Right lung (tissue), 2 donors: ENCODE measurements at regions not wholly inside any gene's neighbourhood (a gene's known extent, or its start where the extent isn't known, plus 50 kb on each side); places are given as distances from the start of the nearest gene placed in this dataset.
"Not testable (repeated sequence)": the region's sequence is repeated elsewhere in the genome, so short reads cannot be mapped to it uniquely, and the experiment has no call there.

Experiments
- DNase-seq, 2 donors: peaks; one replicate each; pipeline ENCODE4 v3.0.0-alpha.2; 2013

DNA sequence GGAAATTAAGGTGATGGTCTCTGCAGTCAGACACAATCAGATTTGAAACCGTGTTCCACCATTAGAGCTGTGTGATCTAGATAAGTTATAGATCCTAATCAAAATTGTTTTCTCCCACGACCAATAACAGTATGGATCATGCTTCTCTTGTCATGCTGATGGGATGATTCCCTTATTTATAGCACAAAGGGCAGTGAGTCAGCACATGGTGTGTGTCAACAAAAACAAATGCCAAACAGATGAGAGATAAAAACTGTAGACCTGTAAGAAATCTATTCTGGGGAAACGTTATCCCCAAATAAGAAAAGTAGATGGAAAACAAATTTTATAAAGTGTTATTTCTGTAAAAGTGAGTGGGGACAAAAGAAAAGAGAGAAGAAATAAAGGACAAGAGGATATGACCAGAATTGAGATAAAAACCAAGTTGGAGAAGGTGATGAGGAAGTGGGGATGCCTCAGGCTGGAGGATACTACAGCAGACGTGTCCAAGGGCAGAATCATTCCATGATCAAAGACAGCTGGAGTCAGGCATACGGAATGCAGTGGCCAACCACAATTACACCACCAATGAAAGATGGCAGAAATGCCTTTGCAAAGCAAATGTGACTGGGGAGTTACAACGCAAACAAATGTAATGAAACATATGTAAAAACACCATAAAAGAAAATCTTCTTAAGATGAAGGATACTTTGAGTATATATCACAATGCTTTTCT is 377.8 kb upstream of the PRKX start:
- DNase-seq = no peak

GRCh38 chrX:4059893-4060292 is 346.4 kb upstream of the PRKX start:
- DNase-seq = no peak

DNA sequence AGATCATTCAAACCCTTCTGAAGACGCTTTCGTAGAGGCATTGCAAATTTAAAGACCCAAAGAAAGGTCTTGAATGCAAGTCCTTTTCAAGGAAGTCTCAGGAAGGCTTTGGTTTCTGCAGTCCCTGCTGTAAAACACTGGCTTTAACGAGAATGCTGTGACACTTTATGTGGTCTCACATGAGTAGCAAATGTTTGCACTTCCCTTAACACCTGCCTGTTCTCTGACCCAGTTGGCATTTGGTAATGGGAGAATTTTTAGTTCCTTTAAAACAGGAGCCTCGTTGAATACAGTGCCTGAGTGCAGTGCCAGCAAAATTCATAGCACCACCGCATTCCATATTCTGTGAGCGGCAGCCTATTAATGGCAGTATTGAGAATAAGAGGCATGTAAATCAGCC is 330.5 kb upstream of the PRKX start:
- no peak for DNase-seq

GRCh38 chrX:4035874-4036273 is 322.4 kb upstream of the PRKX start:
- no peak for DNase-seq

DNA sequence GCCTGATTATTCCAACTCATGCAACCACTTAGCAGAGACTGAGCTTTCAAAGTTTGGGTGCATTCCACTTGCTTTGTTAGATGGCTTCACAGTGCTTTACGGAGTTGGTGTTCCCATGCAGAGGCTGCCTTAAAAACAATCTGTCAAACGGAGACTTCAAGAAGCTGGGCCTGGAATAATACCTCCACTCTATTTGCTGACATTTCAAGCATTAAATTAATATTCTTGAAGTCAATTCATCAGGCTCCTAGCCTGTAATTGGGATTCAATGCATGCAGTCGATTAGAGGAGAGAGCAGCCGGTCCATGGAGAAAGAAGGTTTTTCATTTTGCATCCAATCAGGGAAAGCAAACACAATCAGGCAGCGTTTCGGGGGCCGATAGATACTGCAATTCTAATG is 314.7 kb upstream of the PRKX start:
- no peak for DNase-seq

DNA sequence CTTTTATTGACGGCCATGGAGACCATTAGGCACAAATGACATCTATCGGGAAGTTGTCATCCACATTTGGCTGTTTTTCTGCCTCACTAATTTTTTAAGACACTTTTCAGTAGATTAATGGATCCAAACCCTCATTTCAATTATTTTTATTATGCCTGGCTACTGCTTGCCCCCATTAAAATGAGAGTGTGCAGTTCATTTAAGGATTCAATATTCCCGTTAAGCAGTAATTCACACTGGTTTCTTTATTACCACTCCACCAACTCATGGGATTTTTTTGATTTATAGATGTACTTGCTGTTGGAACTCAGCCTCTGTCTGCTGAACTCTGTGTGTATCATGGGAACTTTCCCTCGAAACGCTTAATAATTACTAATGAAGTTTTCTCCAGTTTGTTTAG is 291.8 kb upstream of the PRKX start:
- DNase-seq = no peak

GRCh38 chrX:4004822-4005221 is 291.4 kb upstream of the PRKX start:
- DNase-seq = no peak

GRCh38 chrX:3994315-3994714 is 280.9 kb upstream of the PRKX start:
- DNase-seq = no peak

DNA sequence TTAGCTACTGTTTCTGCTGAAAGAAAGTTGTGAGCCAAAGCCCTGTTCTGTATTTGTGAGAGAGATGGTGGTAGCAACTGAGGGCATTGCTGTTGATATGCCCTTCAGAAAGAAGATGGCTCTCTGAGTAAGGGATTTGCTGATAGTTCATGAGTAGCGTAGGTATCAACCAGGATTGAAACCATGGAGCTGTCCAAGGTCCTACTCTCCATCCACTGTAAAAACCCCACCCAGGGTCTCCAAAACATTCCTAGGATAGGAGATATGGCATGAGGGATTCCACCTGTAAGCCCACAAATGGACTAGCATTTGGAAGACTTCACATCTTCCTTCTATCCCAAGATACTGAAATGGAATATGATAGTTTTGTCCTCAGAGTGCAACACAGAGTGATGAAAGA is 277.1 kb upstream of the PRKX start:
- no peak for DNase-seq

DNA sequence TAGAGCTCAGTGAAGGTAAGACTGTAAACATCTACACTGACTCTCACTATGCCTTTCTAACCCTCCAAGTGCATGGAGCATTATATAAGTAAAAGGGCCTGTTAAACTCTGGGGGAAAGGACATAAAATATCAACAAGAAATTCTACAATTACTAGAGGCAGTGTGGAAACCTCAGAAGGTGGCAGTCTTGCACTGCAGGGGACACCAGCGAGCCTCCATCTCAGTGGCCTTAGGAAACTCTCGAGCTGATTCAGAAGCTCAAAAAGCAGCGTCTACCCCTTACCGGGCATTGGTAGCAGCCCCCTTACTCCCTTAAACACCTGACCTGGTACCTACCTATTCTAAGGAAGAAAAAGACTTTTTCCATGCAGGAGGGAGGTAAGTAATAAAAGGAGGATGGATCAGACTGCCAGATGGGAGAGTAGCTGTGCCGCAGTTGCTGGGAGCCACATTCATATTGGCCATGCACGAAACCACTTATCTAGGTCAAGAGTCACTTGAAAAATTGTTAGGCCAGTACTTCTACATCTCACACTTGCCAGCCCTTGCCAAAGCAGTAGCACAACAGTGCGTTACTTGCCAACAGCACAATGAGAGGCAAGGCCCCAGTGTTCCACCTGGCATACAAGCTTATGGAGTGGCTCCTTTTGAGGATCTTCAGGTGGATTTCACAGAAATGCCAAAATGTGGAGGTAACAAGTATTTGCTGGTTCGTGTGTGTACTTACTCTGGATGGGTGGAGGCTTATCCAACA is 258.8 kb upstream of the PRKX start:
- peak in 1 of 2 donors; percentile 2 for DNase-seq

GRCh38 chrX:3968749-3969148 is 255.3 kb upstream of the PRKX start:
- DNase-seq = no peak

DNA sequence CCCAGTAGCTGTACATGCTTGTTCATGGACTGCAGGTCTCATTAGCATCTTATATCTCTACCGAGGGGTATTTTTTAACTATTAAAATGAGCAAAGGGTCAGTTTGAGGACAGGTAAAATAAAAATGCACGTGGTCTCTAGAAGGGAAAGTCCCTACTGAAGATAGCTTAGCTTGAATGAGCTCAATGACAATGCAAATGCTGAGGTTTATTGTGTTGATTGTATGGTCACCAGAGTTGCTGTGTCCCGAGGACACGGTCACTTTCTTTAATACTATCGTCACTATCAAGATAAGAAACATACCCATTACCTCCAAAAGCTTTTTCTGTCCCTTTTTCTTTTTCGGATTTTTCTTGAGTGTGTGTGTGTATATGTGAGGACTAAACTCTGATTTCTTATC is 250.5 kb upstream of the PRKX start:
- DNase-seq = no peak

GRCh38 chrX:3962511-3963311 is 249.3 kb upstream of the PRKX start:
- DNase-seq = peak; percentile 2 to 15

DNA sequence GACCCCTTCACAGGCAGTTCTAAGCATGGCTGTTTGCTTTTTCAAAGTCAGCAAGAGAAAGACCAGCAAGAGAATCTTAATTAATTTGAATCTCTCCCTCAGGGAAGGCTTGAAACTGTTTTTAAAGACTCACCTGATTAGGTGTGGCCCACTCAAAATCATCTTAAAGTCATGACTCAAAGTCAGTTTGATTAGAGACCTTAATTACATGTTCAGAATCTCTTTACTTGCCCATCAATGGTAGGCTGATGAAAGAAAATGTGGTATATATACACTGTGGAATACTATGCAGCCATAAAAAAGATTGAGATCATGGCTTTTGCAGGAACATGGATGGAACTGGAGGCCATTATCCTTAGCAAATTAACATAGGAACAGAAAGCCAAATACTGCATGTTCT is 247.5 kb upstream of the PRKX start:
- no peak for DNase-seq

GRCh38 chrX:3951859-3952258 is 238.4 kb upstream of the PRKX start:
- DNase-seq = no peak

GRCh38 chrX:3950373-3950772 is 236.9 kb upstream of the PRKX start:
- no peak for DNase-seq

DNA sequence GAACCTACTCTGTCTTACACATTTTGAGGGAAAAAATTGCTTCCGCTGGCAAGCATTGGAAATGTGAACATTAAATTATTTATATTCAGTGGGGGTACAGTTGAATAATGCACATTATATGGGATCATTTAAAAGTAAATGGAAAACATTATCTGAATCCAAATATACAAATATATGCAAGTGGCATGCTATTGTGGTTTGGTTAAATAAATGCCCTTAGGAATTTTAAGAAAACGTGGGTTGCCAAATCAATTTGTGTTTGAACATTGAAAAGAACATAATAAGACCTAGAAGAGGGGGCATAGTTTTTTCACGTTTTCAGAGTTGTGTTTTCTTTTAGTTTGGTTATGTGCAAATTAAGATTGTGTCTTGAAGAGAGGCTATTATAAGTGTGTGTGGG is 230.5 kb upstream of the PRKX start:
- DNase-seq = no peak

GRCh38 chrX:3940000-3940610 is 226.7 kb upstream of the PRKX start:
- DNase-seq = peak; percentile 20 to 32

DNA sequence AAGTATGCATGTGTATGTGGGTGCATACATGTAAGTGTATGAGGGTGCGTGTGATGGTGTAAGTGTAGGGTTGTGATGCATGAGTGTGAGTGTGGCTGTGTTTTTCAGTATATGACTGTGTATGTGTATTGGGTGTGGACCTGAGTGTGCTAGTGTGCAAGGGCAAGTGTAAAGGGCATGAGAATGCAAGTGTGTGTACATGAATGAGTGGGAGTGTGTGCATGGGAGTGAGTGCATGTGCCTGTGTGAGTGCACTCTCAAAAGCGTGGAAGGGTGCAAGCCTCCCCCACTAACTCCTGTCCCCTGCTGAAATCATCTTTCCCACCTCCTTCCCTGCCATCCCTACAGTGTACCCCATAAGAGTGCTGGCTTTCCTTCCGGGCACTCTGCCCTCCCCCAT is 225.1 kb upstream of the PRKX start:
- DNase-seq = no peak

GRCh38 chrX:3935196-3935595 is 221.7 kb upstream of the PRKX start:
- not testable (repeated sequence) for DNase-seq

- not testable (repeated sequence) for DNase-seq
Measured at GRCh38 chrX:3920424-3921017, 207.1 kb upstream of the PRKX start.
